IMR-90 (cell line): ENCODE measurements at regions not wholly inside any gene's neighbourhood (a gene's known extent, or its start where the extent isn't known, plus 50 kb on each side); places are given as distances from the start of the nearest gene placed in this dataset.

Experiments
- ATAC-seq: fragments of 200-7000 bp; cut with Tn5 transposase; 2 replicates; pipeline ENCODE4 v1.9.1; 2020; ENCODE audit warnings: low read depth, mild to moderate bottlenecking, moderate library complexity
- BruUV-seq: library from RNA; stranded (reverse); fragments of 400-500 nt; replicated peaks from 2 replicates; lab custom pipeline; 2021; lab: Mats Ljungman, UMichigan
- CTCF ChIA-PET: fragments of 300-600 bp; formaldehyde crosslinking; extraction: SDS; loops from one replicate; lab custom pipeline; 2021; ENCODE audit warnings: antibody characterized with exemption; lab: Yijun Ruan, JAX
- POLR2A ChIA-PET: fragments of 300-600 bp; sonication (Branson Sonifier 250); formaldehyde crosslinking; loops from one replicate; lab custom pipeline; 2022; ENCODE audit warnings: antibody characterized with exemption; ENCODE audit not compliant: unreplicated experiment; lab: Charles Lee
- DNase-seq: peaks from one replicate; pipeline ENCODE4 v3.0.0; 2013
- H2AFZ ChIP-seq: replicated peaks from 2 replicates; pipeline ENCODE3; 2013; ENCODE audit warnings: low read length, mild to moderate bottlenecking; ENCODE audit not compliant: poor library complexity
- H2AK5ac ChIP-seq: 2 replicates; pipeline ENCODE4 v1.6.1; 2013; ENCODE audit warnings: low read depth, low read length, inconsistent platforms
- H2AK9ac ChIP-seq: replicated peaks from 2 replicates; pipeline ENCODE3; 2013; ENCODE audit warnings: mild to moderate bottlenecking, low read depth, low read length, moderate library complexity; ENCODE audit not compliant: poor library complexity
- H2BK120ac ChIP-seq: 2 replicates; pipeline ENCODE4 v1.6.1; 2013; ENCODE audit warnings: low read depth, low read length, inconsistent platforms
- H2BK15ac ChIP-seq: 3 replicates; pipeline ENCODE4 v1.6.1; 2013; ENCODE audit warnings: low read depth, low read length, inconsistent platforms
- H2BK20ac ChIP-seq: 2 replicates; pipeline ENCODE4 v1.6.1; 2013; ENCODE audit warnings: low read depth, mild to moderate bottlenecking, inconsistent platforms, low read length, moderate library complexity
- H2BK5ac ChIP-seq: 2 replicates; pipeline ENCODE4 v1.6.1; 2013; ENCODE audit warnings: mild to moderate bottlenecking, low read depth, low read length, inconsistent platforms; ENCODE audit not compliant: poor library complexity, severe bottlenecking
- H3K14ac ChIP-seq: replicated peaks from 2 replicates; pipeline ENCODE4 v1.6.1; 2013; ENCODE audit warnings: low read depth, low read length, inconsistent platforms
- H3K18ac ChIP-seq: 2 replicates; pipeline ENCODE4 v1.6.1; 2013; ENCODE audit warnings: low read depth, low read length, control low read depth
- H3K23ac ChIP-seq: 2 replicates; pipeline ENCODE4 v1.6.1; 2013; ENCODE audit warnings: low read depth, low read length, inconsistent platforms
- H3K27ac ChIP-seq: 2 replicates; pipeline ENCODE4 v1.5.1; 2013; ENCODE audit warnings: mild to moderate bottlenecking, control low read depth, low read length; ENCODE audit not compliant: insufficient read depth
- H3K27me3 ChIP-seq: 2 replicates; pipeline ENCODE4 v1.6.1; 2013; ENCODE audit warnings: low read length; ENCODE audit not compliant: control insufficient read depth, insufficient read depth
- H3K36me3 ChIP-seq: 2 replicates; pipeline ENCODE4 v1.6.1; 2013; ENCODE audit warnings: low read length, mixed read lengths; ENCODE audit not compliant: control insufficient read depth, insufficient read depth
- H3K4ac ChIP-seq: 2 replicates; pipeline ENCODE4 v1.6.1; 2013; ENCODE audit warnings: low read depth, low read length, inconsistent platforms
- H3K4me1 ChIP-seq: 2 replicates; pipeline ENCODE4 v1.6.1; 2013; ENCODE audit warnings: low read length, mixed read lengths; ENCODE audit not compliant: control insufficient read depth, insufficient read depth
- H3K4me2 ChIP-seq: 2 replicates; pipeline ENCODE4 v1.6.1; 2013; ENCODE audit warnings: low read depth, mild to moderate bottlenecking, control low read depth, low read length, moderate library complexity
- H3K4me3 ChIP-seq: 2 replicates; pipeline ENCODE4 v1.5.1; 2013; ENCODE audit warnings: low read depth, mild to moderate bottlenecking, control low read depth, low read length, moderate library complexity; ENCODE audit not compliant: insufficient read depth
- H3K56ac ChIP-seq: 2 replicates; pipeline ENCODE4 v1.6.1; 2013; ENCODE audit warnings: low read length, inconsistent platforms; ENCODE audit not compliant: insufficient read depth; ENCODE audit errors: extremely low read depth
- H3K79me1 ChIP-seq, 2 experiments: 2 replicates each; pipeline ENCODE4 v1.6.1; 2013; ENCODE audit warnings: low read length in 2 of 2, inconsistent platforms in 1 of 2, low read depth in 1 of 2
- H3K9ac ChIP-seq: 2 replicates; pipeline ENCODE4 v1.6.1; 2013; ENCODE audit warnings: low read depth, low read length, control low read depth
- H3K9me1 ChIP-seq: 2 replicates; pipeline ENCODE4 v1.6.1; 2013; ENCODE audit warnings: low read length, inconsistent platforms; ENCODE audit not compliant: insufficient read depth
- H3K9me3 ChIP-seq: 2 replicates; pipeline ENCODE4 v1.6.1; 2013; ENCODE audit warnings: low read length; ENCODE audit not compliant: control insufficient read depth, insufficient read depth
- H4K20me1 ChIP-seq: 2 replicates; pipeline ENCODE4 v1.6.1; 2013; ENCODE audit warnings: low read length, inconsistent platforms; ENCODE audit not compliant: insufficient read depth
- H4K5ac ChIP-seq: 2 replicates; pipeline ENCODE4 v1.6.1; 2013; ENCODE audit warnings: mild to moderate bottlenecking, low read depth, low read length, control low read depth
- H4K8ac ChIP-seq, 2 experiments: 2 replicates each; pipeline ENCODE4 v1.6.1; 2013; ENCODE audit warnings: low read depth in 2 of 2, low read length in 2 of 2, control low read depth in 1 of 2, inconsistent platforms in 1 of 2
- H4K91ac ChIP-seq: 2 replicates; pipeline ENCODE4 v1.6.1; 2013; ENCODE audit warnings: low read depth, low read length, inconsistent platforms; ENCODE audit not compliant: insufficient read depth
- CEBPB ChIP-seq: IDR thresholded peaks from 2 replicates; pipeline ENCODE4 v1.6.1; 2012; ENCODE audit warnings: low read depth, low read length, improper control_type of control experiment
- CHD1 ChIP-seq: IDR thresholded peaks from 2 replicates; pipeline ENCODE4 v1.6.1; 2012; ENCODE audit warnings: low read depth, low read length, improper control_type of control experiment
- WGBS, 2 experiments: methylation state at CpG; one replicate each; pipeline versions ENCODE4 v1.1.5 to v1.1.7; 2013; ENCODE audit warnings: missing lambda C conversion rate in 2 of 2; ENCODE audit not compliant: insufficient read length in 1 of 2; ENCODE audit errors: extremely low coverage in 2 of 2; 5-methylcytosine and 5-hydroxymethylcytosine counted together
- dilution Hi-C: fragments of 300-500 bp; cut with HindIII; formaldehyde crosslinking; loops from one replicate; pipeline ENCODE4 v1.14.3; 2018; ENCODE audit warnings: low sequenced_read_pairs; ENCODE audit not compliant: unreplicated experiment
- in situ Hi-C: fragments of 300-500 bp; cut with MboI; formaldehyde crosslinking; loops from 3 replicates; pipeline ENCODE4 v1.14.3; 2019; ENCODE audit warnings: low sequenced_read_pairs, inconsistent platforms, mixed read lengths
- intact Hi-C: fragments of 100-400 bp; cut with micrococcal nuclease; formaldehyde crosslinking; loops from 2 replicates; pipeline ENCODE4 v1.10.0; 2022

DNA sequence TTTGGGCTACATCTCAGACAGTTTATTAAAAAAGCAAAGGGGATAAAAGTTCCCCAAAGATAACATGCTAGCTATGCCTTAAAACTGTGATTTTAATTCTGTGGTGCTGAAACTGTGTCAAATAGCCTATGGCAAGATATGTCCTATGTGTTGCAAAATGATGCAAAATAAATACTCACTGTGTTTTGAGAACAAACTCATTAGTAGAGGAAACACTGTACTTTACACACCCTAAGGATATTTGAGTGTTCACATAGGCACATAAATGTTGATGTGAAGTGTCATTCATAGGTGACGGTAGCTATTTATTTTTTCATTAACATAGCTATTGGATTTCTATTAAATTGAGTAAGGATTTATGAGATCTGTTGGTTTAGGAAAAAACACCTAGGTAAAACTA is 351.9 kb downstream of the FAT4 start:
- H3K4me2 ChIP-seq: no peak overlapping the region
- H3K4ac ChIP-seq: no peak overlapping the region
- H3K27ac ChIP-seq: no peak overlapping the region
- no peak overlapping the region for H4K91ac ChIP-seq
- no peaks in the 10 kb centered on the region for H3K36me3 ChIP-seq
- H2BK15ac ChIP-seq: no peak overlapping the region
- DNase-seq (no peak), ATAC-seq (no peak)
- no peak overlapping the region for H2AFZ ChIP-seq
- H3K9me3 ChIP-seq: no peaks in the 10 kb centered on the region
- H4K5ac ChIP-seq: no peak overlapping the region
- no peak overlapping the region for H2AK9ac ChIP-seq
- H2AK5ac ChIP-seq: no peak overlapping the region
- no CpG with 5 or more reads among the region's 1 CpG for WGBS, 2 experiments
- dilution Hi-C loops (no loop called here), intact Hi-C loops (no loop called here), in situ Hi-C loops (no loop called here)
- H2BK20ac ChIP-seq: no peak overlapping the region
- no peaks in the 10 kb centered on the region for H3K27me3 ChIP-seq
- no peak overlapping the region for H3K4me3 ChIP-seq
- H2BK5ac ChIP-seq: no peak overlapping the region
- H3K56ac ChIP-seq: no peak overlapping the region
- no peaks in the 10 kb centered on the region for H4K20me1 ChIP-seq
- H3K9me1 ChIP-seq: no peaks in the 10 kb centered on the region
- CTCF ChIA-PET: no interaction called here
- H3K18ac ChIP-seq: no peak overlapping the region
- TF ChIP-seq CEBPB: no peak
- TF ChIP-seq CHD1: no peak
- no peak overlapping the region for H4K8ac ChIP-seq
- no TSS peak for BruUV-seq
- no peaks in the 10 kb centered on the region for H3K4me1 ChIP-seq
- no peak overlapping the region for H3K23ac ChIP-seq
- no peak overlapping the region for H3K14ac ChIP-seq
- POLR2A ChIA-PET: no interaction called here
- no peaks in the 10 kb centered on the region for H3K79me1 ChIP-seq
- H2BK120ac ChIP-seq: no peak overlapping the region
- no peak overlapping the region for H3K9ac ChIP-seq
